ENCODE measurements at regions not wholly inside any gene's neighbourhood (a gene's known extent, or its start where the extent isn't known, plus 50 kb on each side); places are given as distances from the start of the nearest gene placed in this dataset.

DNA sequence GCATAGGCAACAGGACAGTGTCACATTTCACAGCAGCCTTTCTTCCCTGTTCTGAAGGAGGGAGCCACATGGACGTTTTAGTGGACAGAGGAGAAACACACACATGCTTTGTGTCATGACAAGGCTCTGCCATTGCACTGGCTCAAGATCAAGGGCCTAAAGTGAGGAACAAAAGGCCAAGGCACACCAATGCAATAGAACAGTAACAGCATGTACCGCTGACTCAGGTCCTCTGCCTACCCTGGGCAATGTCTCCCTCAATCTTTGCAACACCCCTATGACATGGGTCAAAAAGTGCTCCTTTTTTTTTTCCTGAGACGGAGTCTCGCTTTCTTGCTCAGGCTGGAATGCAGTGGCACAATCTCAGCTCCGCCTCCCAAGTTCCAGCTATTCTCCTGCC, 57.8 kb upstream of the SDK1 start:
- no peak for TF ChIP-seq TAF1 (IDR thresholded peaks at IDR 0.05; ENCODE audit: low read depth)
- no peak for TF ChIP-seq CTCF (IDR thresholded peaks at IDR 0.05; ENCODE audit: poor library complexity, severe bottlenecking)
- TF ChIP-seq EZH2 (IDR thresholded peaks at IDR 0.05; ENCODE audit: borderline replicate concordance, insufficient read depth, low read length, poor library complexity, severe bottlenecking): no peak
- TF ChIP-seq MXI1 (conservative IDR thresholded peaks at IDR 0.05; ENCODE audit: poor library complexity, severe bottlenecking): no peak
- no peak for TF ChIP-seq SMC3 (conservative IDR thresholded peaks at IDR 0.05; ENCODE audit: poor library complexity)

Measured in neural cell (in vitro differentiated cells).